Panc1 (cell line): ENCODE measurements at regions not wholly inside any gene's neighbourhood (a gene's known extent, or its start where the extent isn't known, plus 50 kb on each side); places are given as distances from the start of the nearest gene placed in this dataset.
"Not testable (repeated sequence)": the region's sequence is repeated elsewhere in the genome, so short reads cannot be mapped to it uniquely, and the experiment has no call there.

Source experiments
- ATAC-seq: fragments of 200-7000 bp; cut with Tn5 transposase; 2 replicates; pipeline ENCODE4 v1.9.1; 2020; ENCODE audit warnings: mild to moderate bottlenecking, moderate library complexity
- BruUV-seq: library from RNA; stranded (reverse); fragments of 400-500 nt; replicated peaks from 2 replicates; lab custom pipeline; 2021; lab: Mats Ljungman, UMichigan
- CTCF ChIA-PET: fragments of 300-600 bp; sonication (Branson Sonifier 250); formaldehyde crosslinking; loops from one replicate; lab custom pipeline; 2022; ENCODE audit warnings: antibody characterized with exemption; lab: Charles Lee
- POLR2A ChIA-PET: fragments of 300-600 bp; sonication (Branson Sonifier 250); formaldehyde crosslinking; loops from one replicate; lab custom pipeline; 2022; ENCODE audit warnings: antibody characterized with exemption; lab: Charles Lee
- DNase-seq: peaks from one replicate; pipeline ENCODE4 v3.0.0-alpha.2; 2010; ENCODE audit warnings: low read depth, low spot score
- H3K27ac ChIP-seq: 2 replicates; pipeline ENCODE4 v1.5.1; 2011; ENCODE audit warnings: mild to moderate bottlenecking, low read length, inconsistent platforms
- H3K27me3 ChIP-seq: fragments of 200-500 bp; sonication (Bioruptor generic); 2 replicates; pipeline ENCODE4 v1.6.0; 2014; ENCODE audit warnings: low read length, inconsistent platforms; ENCODE audit not compliant: control insufficient read depth, insufficient read depth
- H3K36me3 ChIP-seq: fragments of 200-500 bp; sonication (Bioruptor generic); 2 replicates; pipeline ENCODE4 v1.5.1; 2014; ENCODE audit warnings: inconsistent platforms, mild to moderate bottlenecking, low read length, moderate library complexity; ENCODE audit not compliant: control insufficient read depth, insufficient read depth
- H3K4me1 ChIP-seq: 2 replicates; pipeline ENCODE4 v1.5.1; 2011; ENCODE audit warnings: inconsistent platforms, mild to moderate bottlenecking, low read length, moderate library complexity; ENCODE audit not compliant: control insufficient read depth, insufficient read depth
- H3K4me3 ChIP-seq, 2 experiments: 2 replicates each; pipeline ENCODE4 v1.5.1; 2011 to 2012; ENCODE audit warnings: low read depth in 2 of 2, low read length in 2 of 2, mild to moderate bottlenecking in 2 of 2, inconsistent platforms in 1 of 2, moderate library complexity in 1 of 2
- H3K9me3 ChIP-seq: fragments of 200-500 bp; sonication (Bioruptor generic); 2 replicates; pipeline ENCODE4 v1.5.1; 2014; ENCODE audit warnings: low read depth, mild to moderate bottlenecking, inconsistent platforms, low read length, moderate library complexity; ENCODE audit not compliant: control insufficient read depth, insufficient read depth
- CTCF ChIP-seq: fragments of 450-650 bp; IDR thresholded peaks from 2 replicates; pipeline ENCODE4 v1.5.1; 2017; ENCODE audit warnings: mild to moderate bottlenecking
- POLR2AphosphoS5 ChIP-seq: IDR thresholded peaks from 2 replicates; pipeline ENCODE4 v1.6.1; 2012; ENCODE audit warnings: mild to moderate bottlenecking, low read depth, low read length, moderate library complexity
- SIN3A ChIP-seq: IDR thresholded peaks from 2 replicates; pipeline ENCODE4 v1.6.1; 2012; ENCODE audit warnings: low read depth, mild to moderate bottlenecking, low read length, moderate library complexity, borderline replicate concordance; ENCODE audit not compliant: insufficient read depth
- TCF7L2 ChIP-seq: IDR thresholded peaks from 2 replicates; pipeline ENCODE4 v1.6.1; 2011; ENCODE audit warnings: mild to moderate bottlenecking, low read depth, low read length, inconsistent platforms
- in situ Hi-C: cut with HindIII; loops from 2 replicates; pipeline ENCODE4 v1.10.0; 2016; ENCODE audit warnings: low sequenced_read_pairs, low pct_unique_long_range_greater_than_20kb
- intact Hi-C: fragments of 100-400 bp; cut with micrococcal nuclease; formaldehyde crosslinking; loops from one replicate; pipeline ENCODE4 v1.10.0; 2022; ENCODE audit not compliant: unreplicated experiment
- TF ChIP-seq, protein P1 (sequence below), 2 experiments: IDR thresholded peaks; 2 replicates each; pipeline ENCODE4 v1.6.1; 2011 to 2012; ENCODE audit warnings: low read depth in 2 of 2, control low read depth in 1 of 2, low read length in 1 of 2, mild to moderate bottlenecking in 1 of 2, moderate library complexity in 1 of 2; ENCODE audit not compliant: insufficient read depth in 1 of 2

DNA sequence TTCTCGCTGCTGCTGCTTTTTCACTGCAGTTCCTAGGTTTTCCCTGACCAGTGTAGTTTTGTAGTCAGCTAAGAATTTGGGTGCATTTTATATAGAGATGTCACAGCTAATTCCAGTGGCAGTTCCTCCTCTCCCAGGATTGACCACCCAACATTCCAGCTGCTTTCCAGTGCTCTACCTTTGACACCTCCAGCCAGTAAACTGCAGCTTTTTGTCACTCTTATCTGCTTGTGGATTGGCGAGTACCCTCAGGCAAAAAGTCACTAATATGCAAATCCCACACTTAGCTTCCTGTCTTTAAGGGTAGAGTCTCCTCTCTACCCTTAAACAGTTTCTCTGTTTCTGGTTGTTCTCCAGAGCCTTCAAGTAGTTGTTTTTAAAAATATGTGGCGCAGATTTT lies 146.9 kb upstream of the KCNG1 start:
- DNase-seq (no peak), ATAC-seq (no peak)
- in situ Hi-C loops, result no loop called here
- ChIA-PET CTCF (no interaction called here), POLR2A (no interaction called here)
- Histone ChIP-seq H3K4me1 (no peaks in the 10 kb centered on the region), H3K9me3 (no peaks in the 10 kb centered on the region), H3K36me3 (no peaks in the 10 kb centered on the region), H3K4me3 (no peak overlapping the region), H3K27ac (no peak overlapping the region), H3K27me3 (peaks cover 13% of the 10 kb centered on the region)
- intact Hi-C loops, result no loop called here
- BruUV-seq, result no TSS peak
- no peak for TF ChIP-seq SIN3A
- no peak for TF ChIP-seq POLR2AphosphoS5
- TF ChIP-seq CTCF, result no peak
- TF ChIP-seq, protein P1, sequence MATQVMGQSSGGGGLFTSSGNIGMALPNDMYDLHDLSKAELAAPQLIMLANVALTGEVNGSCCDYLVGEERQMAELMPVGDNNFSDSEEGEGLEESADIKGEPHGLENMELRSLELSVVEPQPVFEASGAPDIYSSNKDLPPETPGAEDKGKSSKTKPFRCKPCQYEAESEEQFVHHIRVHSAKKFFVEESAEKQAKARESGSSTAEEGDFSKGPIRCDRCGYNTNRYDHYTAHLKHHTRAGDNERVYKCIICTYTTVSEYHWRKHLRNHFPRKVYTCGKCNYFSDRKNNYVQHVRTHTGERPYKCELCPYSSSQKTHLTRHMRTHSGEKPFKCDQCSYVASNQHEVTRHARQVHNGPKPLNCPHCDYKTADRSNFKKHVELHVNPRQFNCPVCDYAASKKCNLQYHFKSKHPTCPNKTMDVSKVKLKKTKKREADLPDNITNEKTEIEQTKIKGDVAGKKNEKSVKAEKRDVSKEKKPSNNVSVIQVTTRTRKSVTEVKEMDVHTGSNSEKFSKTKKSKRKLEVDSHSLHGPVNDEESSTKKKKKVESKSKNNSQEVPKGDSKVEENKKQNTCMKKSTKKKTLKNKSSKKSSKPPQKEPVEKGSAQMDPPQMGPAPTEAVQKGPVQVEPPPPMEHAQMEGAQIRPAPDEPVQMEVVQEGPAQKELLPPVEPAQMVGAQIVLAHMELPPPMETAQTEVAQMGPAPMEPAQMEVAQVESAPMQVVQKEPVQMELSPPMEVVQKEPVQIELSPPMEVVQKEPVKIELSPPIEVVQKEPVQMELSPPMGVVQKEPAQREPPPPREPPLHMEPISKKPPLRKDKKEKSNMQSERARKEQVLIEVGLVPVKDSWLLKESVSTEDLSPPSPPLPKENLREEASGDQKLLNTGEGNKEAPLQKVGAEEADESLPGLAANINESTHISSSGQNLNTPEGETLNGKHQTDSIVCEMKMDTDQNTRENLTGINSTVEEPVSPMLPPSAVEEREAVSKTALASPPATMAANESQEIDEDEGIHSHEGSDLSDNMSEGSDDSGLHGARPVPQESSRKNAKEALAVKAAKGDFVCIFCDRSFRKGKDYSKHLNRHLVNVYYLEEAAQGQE (IDR thresholded peaks at IDR 0.05; ENCODE audit: insufficient read depth in 1 of 2, low read depth in 2 of 2, low read length in 1 of 2), result no peak

- H3K27ac ChIP-seq, H3K9me3 ChIP-seq, H3K27me3 ChIP-seq, ATAC-seq, H3K4me1 ChIP-seq, H3K4me3 ChIP-seq, in situ Hi-C loops, CTCF ChIA-PET, BruUV-seq, POLR2A ChIA-PET, H3K36me3 ChIP-seq, DNase-seq, intact Hi-C loops: not testable (repeated sequence)
Measured at GRCh38 chr20:51167911-51168310, 145.0 kb upstream of the KCNG1 start.

DNA sequence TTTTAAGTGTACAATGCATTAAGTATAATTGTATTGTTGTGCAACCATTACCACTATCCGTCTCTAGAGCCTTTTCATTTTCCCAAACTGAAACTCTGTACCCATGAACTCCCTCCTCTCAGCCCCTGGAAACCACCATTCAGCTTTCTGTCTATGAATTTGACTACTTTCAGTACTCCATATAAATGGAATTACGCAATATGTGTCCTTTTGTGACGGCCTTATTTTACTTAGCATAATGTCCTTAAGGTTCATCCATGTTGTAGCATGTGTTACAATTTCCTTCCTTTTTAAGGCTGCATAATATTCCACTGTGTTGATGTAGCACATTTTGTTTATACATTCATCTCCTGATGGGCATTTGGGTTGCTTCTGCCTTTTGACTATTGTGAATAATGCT lies 143.6 kb upstream of the KCNG1 start:
- ChIA-PET POLR2A (no interaction called here), CTCF (no interaction called here)
- no peak for DNase-seq
- H3K27ac ChIP-seq, result no peak overlapping the region
- no peak overlapping the region for H3K4me3 ChIP-seq
- in situ Hi-C loops, result no loop called here
- no peaks in the 10 kb centered on the region for H3K4me1 ChIP-seq
- H3K27me3 ChIP-seq, result peaks cover 10% of the 10 kb centered on the region
- no TSS peak for BruUV-seq
- no peaks in the 10 kb centered on the region for H3K36me3 ChIP-seq
- ATAC-seq, result no peak
- TF ChIP-seq POLR2AphosphoS5 (no peak), CTCF (no peak), SIN3A (no peak), TCF7L2 (no peak)
- TF ChIP-seq, protein P1 (IDR thresholded peaks at IDR 0.05; ENCODE audit: insufficient read depth in 1 of 2, low read depth in 2 of 2, low read length in 1 of 2), result no peak
- no peaks in the 10 kb centered on the region for H3K9me3 ChIP-seq
- intact Hi-C loops, result no loop called here
